Ishikawa (cell line): ENCODE measurements at regions not wholly inside any gene's neighbourhood (a gene's known extent, or its start where the extent isn't known, plus 50 kb on each side); places are given as distances from the start of the nearest gene placed in this dataset.

Experiments used
- CEBPB ChIP-seq: IDR thresholded peaks from 2 replicates; pipeline ENCODE4 v1.6.1; 2012
- CREB1 ChIP-seq: IDR thresholded peaks from 2 replicates; pipeline ENCODE4 v1.6.1; 2012; ENCODE audit warnings: low read depth
- EGR1 ChIP-seq: IDR thresholded peaks from 2 replicates; pipeline ENCODE4 v1.6.1; 2012
- EP300 ChIP-seq: IDR thresholded peaks from 2 replicates; pipeline ENCODE4 v1.6.1; 2012; ENCODE audit warnings: borderline replicate concordance
- FOXM1 ChIP-seq: IDR thresholded peaks from 2 replicates; pipeline ENCODE4 v1.6.1; 2012; ENCODE audit warnings: low read depth, borderline replicate concordance
- NFIC ChIP-seq: IDR thresholded peaks from 2 replicates; pipeline ENCODE4 v1.6.1; 2012
- RAD21 ChIP-seq: IDR thresholded peaks from 2 replicates; pipeline ENCODE4 v1.6.1; 2012; ENCODE audit warnings: low read depth
- TAF1 ChIP-seq: IDR thresholded peaks from 2 replicates; pipeline ENCODE4 v1.6.1; 2012; ENCODE audit warnings: low read depth, mild to moderate bottlenecking
- TCF12 ChIP-seq: IDR thresholded peaks from 2 replicates; pipeline ENCODE4 v1.6.1; 2012; ENCODE audit warnings: low read depth
- TEAD4 ChIP-seq: IDR thresholded peaks from 2 replicates; pipeline ENCODE4 v1.6.1; 2012
- YY1 ChIP-seq: IDR thresholded peaks from 2 replicates; pipeline ENCODE4 v1.6.1; 2012; ENCODE audit warnings: low read depth
- ZBTB7A ChIP-seq: IDR thresholded peaks from 2 replicates; pipeline ENCODE4 v1.6.1; 2012; ENCODE audit warnings: low read depth
- TF ChIP-seq, protein P1 (sequence below): IDR thresholded peaks from 2 replicates; pipeline ENCODE4 v1.6.1; 2012
- TF ChIP-seq, protein P2 (sequence below): IDR thresholded peaks from 2 replicates; pipeline ENCODE4 v1.6.1; 2012
- TF ChIP-seq, protein P3 (sequence below): IDR thresholded peaks from 2 replicates; pipeline ENCODE4 v1.6.1; 2012; ENCODE audit warnings: low read depth, mild to moderate bottlenecking

DNA sequence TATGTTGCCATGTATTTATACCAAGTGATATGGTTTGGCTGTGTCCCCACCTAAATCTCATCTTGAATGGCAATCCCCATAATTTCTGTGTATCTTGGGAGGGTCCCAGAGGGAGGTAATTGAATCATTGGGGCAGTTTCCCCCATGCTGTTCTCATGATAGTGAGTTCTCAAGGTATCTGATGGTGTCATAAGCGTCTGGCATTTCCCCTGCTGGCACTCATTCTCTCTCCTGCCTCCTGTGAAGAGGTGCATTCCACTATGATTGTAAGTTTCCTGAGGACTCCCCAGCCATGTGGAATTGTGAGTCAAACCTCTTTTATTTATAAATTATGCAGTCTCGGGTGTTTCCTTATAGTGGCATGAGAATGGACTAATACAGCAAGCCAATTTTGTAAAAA lies 140.8 kb upstream of the ADAMTSL1 start:
- TF ChIP-seq ZBTB7A = no peak
- no peak for TF ChIP-seq EP300
- no peak for TF ChIP-seq CEBPB
- no peak for TF ChIP-seq RAD21
- TF ChIP-seq EGR1 = no peak
- TF ChIP-seq, protein P1, sequence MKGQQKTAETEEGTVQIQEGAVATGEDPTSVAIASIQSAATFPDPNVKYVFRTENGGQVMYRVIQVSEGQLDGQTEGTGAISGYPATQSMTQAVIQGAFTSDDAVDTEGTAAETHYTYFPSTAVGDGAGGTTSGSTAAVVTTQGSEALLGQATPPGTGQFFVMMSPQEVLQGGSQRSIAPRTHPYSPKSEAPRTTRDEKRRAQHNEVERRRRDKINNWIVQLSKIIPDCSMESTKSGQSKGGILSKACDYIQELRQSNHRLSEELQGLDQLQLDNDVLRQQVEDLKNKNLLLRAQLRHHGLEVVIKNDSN = no peak
- no peak for TF ChIP-seq CREB1
- TF ChIP-seq, protein P2, sequence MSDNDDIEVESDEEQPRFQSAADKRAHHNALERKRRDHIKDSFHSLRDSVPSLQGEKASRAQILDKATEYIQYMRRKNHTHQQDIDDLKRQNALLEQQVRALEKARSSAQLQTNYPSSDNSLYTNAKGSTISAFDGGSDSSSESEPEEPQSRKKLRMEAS = no peak

DNA sequence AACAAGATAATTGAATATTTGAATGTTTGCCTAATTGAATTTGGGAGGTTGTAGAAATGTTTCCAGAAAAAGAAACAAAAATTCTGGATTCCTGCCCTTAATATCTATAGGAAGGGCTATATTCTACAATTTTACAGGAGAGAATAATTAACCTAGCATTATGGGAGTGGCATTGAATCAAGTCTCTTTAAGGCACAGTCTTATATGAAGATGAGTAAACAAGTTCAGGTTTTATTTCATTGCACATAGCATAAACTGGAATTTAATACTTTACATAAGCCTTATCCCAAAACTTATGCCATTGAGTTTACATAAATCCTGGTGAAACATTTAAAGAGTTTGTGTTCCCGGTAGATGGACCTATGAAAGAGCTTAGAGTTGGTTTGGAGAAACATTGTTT lies 138.1 kb upstream of the ADAMTSL1 start:
- TF ChIP-seq TCF12 = no peak
- no peak for TF ChIP-seq CEBPB
- TF ChIP-seq ZBTB7A = no peak
- TF ChIP-seq, protein P1 = no peak
- no peak for TF ChIP-seq RAD21
- no peak for TF ChIP-seq FOXM1
- no peak for TF ChIP-seq YY1
- TF ChIP-seq CREB1 = no peak
- TF ChIP-seq EGR1 = no peak
- no peak for TF ChIP-seq TEAD4
- TF ChIP-seq, protein P2 = no peak
- TF ChIP-seq TAF1 = no peak
- TF ChIP-seq, protein P3, sequence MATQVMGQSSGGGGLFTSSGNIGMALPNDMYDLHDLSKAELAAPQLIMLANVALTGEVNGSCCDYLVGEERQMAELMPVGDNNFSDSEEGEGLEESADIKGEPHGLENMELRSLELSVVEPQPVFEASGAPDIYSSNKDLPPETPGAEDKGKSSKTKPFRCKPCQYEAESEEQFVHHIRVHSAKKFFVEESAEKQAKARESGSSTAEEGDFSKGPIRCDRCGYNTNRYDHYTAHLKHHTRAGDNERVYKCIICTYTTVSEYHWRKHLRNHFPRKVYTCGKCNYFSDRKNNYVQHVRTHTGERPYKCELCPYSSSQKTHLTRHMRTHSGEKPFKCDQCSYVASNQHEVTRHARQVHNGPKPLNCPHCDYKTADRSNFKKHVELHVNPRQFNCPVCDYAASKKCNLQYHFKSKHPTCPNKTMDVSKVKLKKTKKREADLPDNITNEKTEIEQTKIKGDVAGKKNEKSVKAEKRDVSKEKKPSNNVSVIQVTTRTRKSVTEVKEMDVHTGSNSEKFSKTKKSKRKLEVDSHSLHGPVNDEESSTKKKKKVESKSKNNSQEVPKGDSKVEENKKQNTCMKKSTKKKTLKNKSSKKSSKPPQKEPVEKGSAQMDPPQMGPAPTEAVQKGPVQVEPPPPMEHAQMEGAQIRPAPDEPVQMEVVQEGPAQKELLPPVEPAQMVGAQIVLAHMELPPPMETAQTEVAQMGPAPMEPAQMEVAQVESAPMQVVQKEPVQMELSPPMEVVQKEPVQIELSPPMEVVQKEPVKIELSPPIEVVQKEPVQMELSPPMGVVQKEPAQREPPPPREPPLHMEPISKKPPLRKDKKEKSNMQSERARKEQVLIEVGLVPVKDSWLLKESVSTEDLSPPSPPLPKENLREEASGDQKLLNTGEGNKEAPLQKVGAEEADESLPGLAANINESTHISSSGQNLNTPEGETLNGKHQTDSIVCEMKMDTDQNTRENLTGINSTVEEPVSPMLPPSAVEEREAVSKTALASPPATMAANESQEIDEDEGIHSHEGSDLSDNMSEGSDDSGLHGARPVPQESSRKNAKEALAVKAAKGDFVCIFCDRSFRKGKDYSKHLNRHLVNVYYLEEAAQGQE = no peak
- TF ChIP-seq EP300 = no peak
- no peak for TF ChIP-seq NFIC

DNA sequence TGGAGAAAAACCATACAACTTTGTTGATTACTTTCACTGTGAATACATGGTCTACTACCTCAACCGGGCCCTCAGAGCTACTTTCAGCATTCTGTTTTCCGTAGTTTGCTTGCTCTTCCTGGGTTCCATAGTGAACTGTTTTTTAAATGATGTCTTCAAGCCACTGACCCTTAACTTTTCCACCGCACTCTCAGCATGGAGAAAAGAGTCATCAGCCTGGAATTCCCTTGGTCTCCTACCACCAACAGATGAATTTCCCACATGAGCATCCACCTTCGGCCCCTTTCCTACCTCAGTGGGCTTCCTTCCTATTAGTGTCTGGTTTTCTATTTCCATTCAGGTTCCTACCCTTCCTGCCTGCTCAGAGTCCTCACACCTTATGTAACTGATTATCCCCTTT lies 135.9 kb upstream of the ADAMTSL1 start:
- TF ChIP-seq, protein P2 = no peak
- TF ChIP-seq YY1 = no peak
- no peak for TF ChIP-seq ZBTB7A
- TF ChIP-seq TEAD4 = no peak
- TF ChIP-seq EGR1 = no peak
- TF ChIP-seq EP300 = no peak
- TF ChIP-seq, protein P3 = no peak
- TF ChIP-seq NFIC = no peak
- no peak for TF ChIP-seq CREB1
- TF ChIP-seq RAD21 = no peak
- TF ChIP-seq TCF12 = no peak
- TF ChIP-seq TAF1 = no peak
- no peak for TF ChIP-seq CEBPB
- no peak for TF ChIP-seq FOXM1

DNA sequence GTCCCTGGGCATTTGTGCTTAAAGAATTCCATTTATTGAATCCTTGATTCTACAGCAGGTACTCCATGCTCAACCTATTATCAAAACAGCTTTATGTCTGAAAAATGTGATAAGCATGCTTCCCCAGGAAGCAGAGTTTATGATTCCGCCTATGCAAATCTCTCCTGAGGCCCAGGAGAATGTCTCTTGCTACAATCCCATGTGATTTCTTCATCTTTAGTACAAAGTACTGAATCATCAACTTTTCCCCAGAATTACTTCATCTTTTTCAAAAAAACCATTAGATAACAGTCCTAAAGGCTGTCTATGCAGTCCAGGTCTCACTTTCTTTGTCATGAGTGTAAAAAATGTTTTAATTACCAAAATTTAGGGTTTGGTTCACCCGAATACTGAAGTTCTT lies 130.2 kb upstream of the ADAMTSL1 start:
- TF ChIP-seq TAF1 = no peak
- TF ChIP-seq EP300 = no peak
- no peak for TF ChIP-seq CREB1

DNA sequence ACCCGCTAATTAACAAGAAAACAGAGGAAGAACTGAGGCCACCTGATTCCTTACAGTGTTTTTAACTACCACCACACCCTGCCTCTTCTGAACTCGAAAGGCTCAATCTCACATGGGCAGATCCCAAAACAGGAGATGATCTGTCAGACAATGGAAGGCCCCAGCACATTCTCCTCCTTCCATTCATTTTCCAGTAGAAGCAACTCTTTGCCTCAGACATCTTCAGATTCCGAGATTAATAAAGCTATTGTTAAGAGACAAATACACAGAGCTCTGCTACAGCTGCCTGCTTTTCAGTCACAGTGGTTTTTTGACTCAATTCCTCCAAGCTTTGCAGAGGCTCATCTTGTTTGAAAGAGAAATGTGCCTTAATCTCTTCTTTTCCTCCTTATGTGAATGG lies 127.2 kb upstream of the ADAMTSL1 start:
- TF ChIP-seq, protein P1 = no peak
- no peak for TF ChIP-seq NFIC
- TF ChIP-seq EGR1 = no peak
- TF ChIP-seq, protein P2 = no peak
- TF ChIP-seq TAF1 = no peak
- TF ChIP-seq CREB1 = no peak
- TF ChIP-seq, protein P3 = no peak
- no peak for TF ChIP-seq ZBTB7A
- no peak for TF ChIP-seq EP300
- no peak for TF ChIP-seq RAD21
- TF ChIP-seq TEAD4 = no peak
